Stimulated activated CD4-positive, alpha-beta T cell treated with anti-CD3 and anti-CD28 coated beads, Interleukin-1b, Interleukin-23, amount 100 ng/mL, for 4 hours (primary cell): ENCODE measurements at regions not wholly inside any gene's neighbourhood (a gene's known extent, or its start where the extent isn't known, plus 50 kb on each side); places are given as distances from the start of the nearest gene placed in this dataset.

Source experiments
- DNase-seq, 2 donors: peaks; one replicate each; pipeline ENCODE4 v3.0.0-alpha.2; 2020; ENCODE audit warnings: low read depth in 2 of 2

- no peak for DNase-seq
Measured at GRCh38 chr2:14910654-14911053, 278.1 kb downstream of the LRATD1 start.

- DNase-seq = no peak
Measured at GRCh38 chr2:14915983-14916382, 283.5 kb downstream of the LRATD1 start.

- no peak for DNase-seq
Measured at GRCh38 chr2:14923820-14924580, 291.5 kb downstream of the LRATD1 start.

GRCh38 chr2:14925471-14925870, 293.0 kb downstream of the LRATD1 start:
- no peak for DNase-seq

- DNase-seq = no peak
Measured at GRCh38 chr2:14927021-14927564, 294.6 kb downstream of the LRATD1 start.

- DNase-seq = no peak
Measured at GRCh38 chr2:14928056-14928455, 295.5 kb downstream of the LRATD1 start.

GRCh38 chr2:14930441-14930840, 297.9 kb downstream of the LRATD1 start:
- no peak for DNase-seq

GRCh38 chr2:14932285-14932684, 299.8 kb downstream of the LRATD1 start:
- no peak for DNase-seq

GRCh38 chr2:14933753-14934152, 301.2 kb downstream of the LRATD1 start:
- no peak for DNase-seq

- DNase-seq = no peak
Measured at GRCh38 chr2:14936426-14936825, 303.9 kb downstream of the LRATD1 start.

- no peak for DNase-seq
Measured at GRCh38 chr2:14937336-14937735, 304.8 kb downstream of the LRATD1 start.

- DNase-seq = no peak
Measured at GRCh38 chr2:14941151-14941631, 308.7 kb downstream of the LRATD1 start.

GRCh38 chr2:14942987-14943386, 310.5 kb downstream of the LRATD1 start:
- DNase-seq = no peak

GRCh38 chr2:14944562-14945346, 312.2 kb downstream of the LRATD1 start:
- DNase-seq = no peak

- no peak for DNase-seq
Measured at GRCh38 chr2:14951569-14952285, 319.2 kb downstream of the LRATD1 start.

- no peak for DNase-seq
Measured at GRCh38 chr2:14952400-14952963, 320.0 kb downstream of the LRATD1 start.

GRCh38 chr2:14960686-14961324, 328.3 kb downstream of the LRATD1 start:
- DNase-seq = no peak

- no peak for DNase-seq
Measured at GRCh38 chr2:14967729-14968128, 335.2 kb downstream of the LRATD1 start.

- no peak for DNase-seq
Measured at GRCh38 chr2:14975381-14975780, 342.9 kb downstream of the LRATD1 start.

- no peak for DNase-seq
Measured at GRCh38 chr2:14977021-14977420, 344.5 kb downstream of the LRATD1 start.

- DNase-seq = no peak
Measured at GRCh38 chr2:14978845-14979244, 346.3 kb downstream of the LRATD1 start.
